SW 1271 (cell line): ENCODE measurements at regions not wholly inside any gene's neighbourhood (a gene's known extent, or its start where the extent isn't known, plus 50 kb on each side); places are given as distances from the start of the nearest gene placed in this dataset.
"Not testable (repeated sequence)": the region's sequence is repeated elsewhere in the genome, so short reads cannot be mapped to it uniquely, and the experiment has no call there.

Experiments
- DNase-seq, 2 experiments: peaks; one replicate each; lab custom pipeline; 2025; lab: John Stamatoyannopoulos, UW

GRCh38 chrX:125505207-125505606 lies 185.5 kb downstream of the TEX13C start:
- no peak for DNase-seq

GRCh38 chrX:125507119-125507518 lies 187.4 kb downstream of the TEX13C start:
- DNase-seq, result no peak

GRCh38 chrX:125520029-125520428 lies 200.4 kb downstream of the TEX13C start:
- DNase-seq, result no peak

GRCh38 chrX:125522752-125523151 lies 203.1 kb downstream of the TEX13C start:
- DNase-seq, result no peak

- no peak for DNase-seq
Observed at GRCh38 chrX:125532411-125533089, 212.9 kb downstream of the TEX13C start.

- DNase-seq, result no peak
Observed at GRCh38 chrX:125533352-125533751, 213.7 kb downstream of the TEX13C start.

GRCh38 chrX:125544031-125544660 lies 224.5 kb downstream of the TEX13C start:
- DNase-seq, result no peak

- DNase-seq, result no peak
Observed at GRCh38 chrX:125544856-125545255, 225.2 kb downstream of the TEX13C start.

- no peak for DNase-seq
Observed at GRCh38 chrX:125577479-125577878, 257.8 kb downstream of the TEX13C start.

- DNase-seq, result no peak
Observed at GRCh38 chrX:125604448-125604847, 284.8 kb downstream of the TEX13C start.

GRCh38 chrX:125605145-125605544 lies 285.5 kb downstream of the TEX13C start:
- DNase-seq, result no peak

GRCh38 chrX:125614591-125615343 lies 295.1 kb downstream of the TEX13C start:
- not testable (repeated sequence) for DNase-seq

- DNase-seq, result no peak
Observed at GRCh38 chrX:125620715-125621587, 301.3 kb downstream of the TEX13C start.

- no peak for DNase-seq
Observed at GRCh38 chrX:125621588-125621927, 301.9 kb downstream of the TEX13C start.

GRCh38 chrX:125622899-125623298 lies 303.2 kb downstream of the TEX13C start:
- DNase-seq, result no peak

GRCh38 chrX:125627676-125628075 lies 308.0 kb downstream of the TEX13C start:
- no peak for DNase-seq

- no peak for DNase-seq
Observed at GRCh38 chrX:125628435-125628834, 308.8 kb downstream of the TEX13C start.

GRCh38 chrX:125641405-125641804 lies 321.7 kb downstream of the TEX13C start:
- DNase-seq, result no peak

- no peak for DNase-seq
Observed at GRCh38 chrX:125646195-125646594, 326.5 kb downstream of the TEX13C start.

GRCh38 chrX:125651426-125651825 lies 331.8 kb downstream of the TEX13C start:
- DNase-seq, result no peak

GRCh38 chrX:125654501-125654900 lies 334.8 kb downstream of the TEX13C start:
- no peak for DNase-seq

- DNase-seq, result no peak
Observed at GRCh38 chrX:125673758-125674157, 354.1 kb downstream of the TEX13C start.
